ENCODE measurements at regions not wholly inside any gene's neighbourhood (a gene's known extent, or its start where the extent isn't known, plus 50 kb on each side); places are given as distances from the start of the nearest gene placed in this dataset.

GRCh38 chr10:28463676-28464395, 69.1 kb upstream of the WAC start:
- Histone ChIP-seq H3K36me3 (ENCODE audit: insufficient read depth, low read length) (no peaks in the 10 kb centered on the region), H3K27me3 (ENCODE audit: insufficient read depth, low read depth, low read length) (no peaks in the 10 kb centered on the region), H3K9me3 (ENCODE audit: low read length) (no peaks in the 10 kb centered on the region), H3F3A (ENCODE audit: insufficient read depth, low read length, poor library complexity, severe bottlenecking) (no peaks in the 10 kb centered on the region), H2AFZ (ENCODE audit: low read depth, low read length) (no peak overlapping the region), H3K79me2 (replicated peaks; ENCODE audit: insufficient read depth, low read length) (no peaks in the 10 kb centered on the region), H3K9me2 (ENCODE audit: insufficient read depth, low read length) (no peaks in the 10 kb centered on the region), H3K27ac (ENCODE audit: low read length) (no peak overlapping the region), H3K4me2 (ENCODE audit: low read length) (no peak overlapping the region), H3K4me3 (ENCODE audit: low read length) (no peak overlapping the region), H4K20me1 (ENCODE audit: insufficient read depth) (no peaks in the 10 kb centered on the region), H3K9ac (ENCODE audit: low read length) (no peak overlapping the region)
- TF ChIP-seq EZH2 (IDR thresholded peaks at IDR 0.05; ENCODE audit: borderline replicate concordance, insufficient read depth, low read length, poor library complexity, severe bottlenecking) (no peak), SMC3 (conservative IDR thresholded peaks at IDR 0.05; ENCODE audit: poor library complexity) (no peak), RAD21 (conservative IDR thresholded peaks at IDR 0.05) (no peak), TAF1 (IDR thresholded peaks at IDR 0.05; ENCODE audit: low read depth) (no peak), MXI1 (conservative IDR thresholded peaks at IDR 0.05; ENCODE audit: poor library complexity, severe bottlenecking) (no peak), POLR2AphosphoS5 (IDR thresholded peaks at IDR 0.05) (no peak), EP300 (conservative IDR thresholded peaks at IDR 0.05; ENCODE audit: poor library complexity, severe bottlenecking) (no peak)
- TF ChIP-seq, protein P1, sequence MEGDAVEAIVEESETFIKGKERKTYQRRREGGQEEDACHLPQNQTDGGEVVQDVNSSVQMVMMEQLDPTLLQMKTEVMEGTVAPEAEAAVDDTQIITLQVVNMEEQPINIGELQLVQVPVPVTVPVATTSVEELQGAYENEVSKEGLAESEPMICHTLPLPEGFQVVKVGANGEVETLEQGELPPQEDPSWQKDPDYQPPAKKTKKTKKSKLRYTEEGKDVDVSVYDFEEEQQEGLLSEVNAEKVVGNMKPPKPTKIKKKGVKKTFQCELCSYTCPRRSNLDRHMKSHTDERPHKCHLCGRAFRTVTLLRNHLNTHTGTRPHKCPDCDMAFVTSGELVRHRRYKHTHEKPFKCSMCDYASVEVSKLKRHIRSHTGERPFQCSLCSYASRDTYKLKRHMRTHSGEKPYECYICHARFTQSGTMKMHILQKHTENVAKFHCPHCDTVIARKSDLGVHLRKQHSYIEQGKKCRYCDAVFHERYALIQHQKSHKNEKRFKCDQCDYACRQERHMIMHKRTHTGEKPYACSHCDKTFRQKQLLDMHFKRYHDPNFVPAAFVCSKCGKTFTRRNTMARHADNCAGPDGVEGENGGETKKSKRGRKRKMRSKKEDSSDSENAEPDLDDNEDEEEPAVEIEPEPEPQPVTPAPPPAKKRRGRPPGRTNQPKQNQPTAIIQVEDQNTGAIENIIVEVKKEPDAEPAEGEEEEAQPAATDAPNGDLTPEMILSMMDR (IDR thresholded peaks at IDR 0.05; ENCODE audit: poor library complexity, severe bottlenecking) = no peak
- TF ChIP-seq, protein P2, sequence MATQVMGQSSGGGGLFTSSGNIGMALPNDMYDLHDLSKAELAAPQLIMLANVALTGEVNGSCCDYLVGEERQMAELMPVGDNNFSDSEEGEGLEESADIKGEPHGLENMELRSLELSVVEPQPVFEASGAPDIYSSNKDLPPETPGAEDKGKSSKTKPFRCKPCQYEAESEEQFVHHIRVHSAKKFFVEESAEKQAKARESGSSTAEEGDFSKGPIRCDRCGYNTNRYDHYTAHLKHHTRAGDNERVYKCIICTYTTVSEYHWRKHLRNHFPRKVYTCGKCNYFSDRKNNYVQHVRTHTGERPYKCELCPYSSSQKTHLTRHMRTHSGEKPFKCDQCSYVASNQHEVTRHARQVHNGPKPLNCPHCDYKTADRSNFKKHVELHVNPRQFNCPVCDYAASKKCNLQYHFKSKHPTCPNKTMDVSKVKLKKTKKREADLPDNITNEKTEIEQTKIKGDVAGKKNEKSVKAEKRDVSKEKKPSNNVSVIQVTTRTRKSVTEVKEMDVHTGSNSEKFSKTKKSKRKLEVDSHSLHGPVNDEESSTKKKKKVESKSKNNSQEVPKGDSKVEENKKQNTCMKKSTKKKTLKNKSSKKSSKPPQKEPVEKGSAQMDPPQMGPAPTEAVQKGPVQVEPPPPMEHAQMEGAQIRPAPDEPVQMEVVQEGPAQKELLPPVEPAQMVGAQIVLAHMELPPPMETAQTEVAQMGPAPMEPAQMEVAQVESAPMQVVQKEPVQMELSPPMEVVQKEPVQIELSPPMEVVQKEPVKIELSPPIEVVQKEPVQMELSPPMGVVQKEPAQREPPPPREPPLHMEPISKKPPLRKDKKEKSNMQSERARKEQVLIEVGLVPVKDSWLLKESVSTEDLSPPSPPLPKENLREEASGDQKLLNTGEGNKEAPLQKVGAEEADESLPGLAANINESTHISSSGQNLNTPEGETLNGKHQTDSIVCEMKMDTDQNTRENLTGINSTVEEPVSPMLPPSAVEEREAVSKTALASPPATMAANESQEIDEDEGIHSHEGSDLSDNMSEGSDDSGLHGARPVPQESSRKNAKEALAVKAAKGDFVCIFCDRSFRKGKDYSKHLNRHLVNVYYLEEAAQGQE (IDR thresholded peaks at IDR 0.05; ENCODE audit: borderline replicate concordance) = no peak

DNA sequence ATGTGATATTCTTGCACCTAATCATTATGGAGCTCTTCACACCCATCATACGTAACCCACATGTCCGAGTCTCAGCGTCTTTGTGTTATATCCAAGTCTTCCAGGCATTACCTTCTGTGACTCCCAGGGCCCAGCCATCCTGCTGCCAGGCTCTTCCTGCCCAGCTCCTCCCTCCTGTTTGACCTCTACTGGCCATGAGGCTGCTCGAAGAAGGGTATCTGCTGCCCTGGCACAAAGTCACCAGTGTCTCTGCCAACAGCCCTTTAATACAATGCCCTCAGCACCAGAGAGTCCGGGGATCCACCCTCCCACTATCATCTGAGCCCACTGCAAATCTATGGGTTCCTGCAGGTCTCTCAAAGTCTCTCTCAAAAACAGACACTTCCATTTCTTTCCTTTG, 65.3 kb upstream of the WAC start:
- Histone ChIP-seq H3K9me2 (ENCODE audit: insufficient read depth, low read length) (no peaks in the 10 kb centered on the region), H2AFZ (ENCODE audit: low read depth, low read length) (no peak overlapping the region), H3K79me2 (replicated peaks; ENCODE audit: insufficient read depth, low read length) (no peaks in the 10 kb centered on the region), H3K27me3 (ENCODE audit: insufficient read depth, low read depth, low read length) (no peaks in the 10 kb centered on the region), H4K20me1 (ENCODE audit: insufficient read depth) (no peaks in the 10 kb centered on the region), H3K9me3 (ENCODE audit: low read length) (no peaks in the 10 kb centered on the region), H3K36me3 (ENCODE audit: insufficient read depth, low read length) (no peaks in the 10 kb centered on the region), H3K4me3 (ENCODE audit: low read length) (no peak overlapping the region), H3F3A (ENCODE audit: insufficient read depth, low read length, poor library complexity, severe bottlenecking) (no peaks in the 10 kb centered on the region), H3K27ac (ENCODE audit: low read length) (no peak overlapping the region), H3K4me2 (ENCODE audit: low read length) (no peak overlapping the region), H3K9ac (ENCODE audit: low read length) (no peak overlapping the region)
- TF ChIP-seq MXI1 (conservative IDR thresholded peaks at IDR 0.05; ENCODE audit: poor library complexity, severe bottlenecking) = no peak
